ENCODE measurements at regions not wholly inside any gene's neighbourhood (a gene's known extent, or its start where the extent isn't known, plus 50 kb on each side); places are given as distances from the start of the nearest gene placed in this dataset.
"Not testable (repeated sequence)": the region's sequence is repeated elsewhere in the genome, so short reads cannot be mapped to it uniquely, and the experiment has no call there.

- peaks cover 0 to 11% of the 10 kb centered on the region in 2 experiments; a peak in 1 of 4 replicates for H3K4me1 ChIP-seq (ENCODE audit: control insufficient read depth in 1 of 2, insufficient read depth in 2 of 2, low read length in 2 of 2)
- H3K36me3 ChIP-seq (ENCODE audit: control insufficient read depth in 1 of 2, insufficient read depth in 2 of 2, low read length in 2 of 2); DNase-seq (ENCODE audit: low read depth, low spot score); ATAC-seq; RAD21 ChIA-PET (ENCODE audit: low non-redundant PET in 1 of 2, low total read pairs in 2 of 2, uncharacterized antibody in 2 of 2, unreplicated experiment in 2 of 2); H3K9me2 ChIP-seq (ENCODE audit: insufficient read depth); H3K27me3 ChIP-seq (ENCODE audit: insufficient read depth, low read length); H2AFZ ChIP-seq (ENCODE audit: low read depth, low read length, poor library complexity, severe bottlenecking); H3K4me3 ChIP-seq (replicated peaks in 1 of 2; ENCODE audit: low read depth in 1 of 2, low read length in 2 of 2); H3K9me3 ChIP-seq (ENCODE audit: control insufficient read depth in 1 of 2, insufficient read depth in 1 of 2, low read depth in 1 of 2, low read length in 2 of 2); H4K20me1 ChIP-seq (ENCODE audit: insufficient read depth); H3K27ac ChIP-seq (ENCODE audit: low read depth, low read length); intact Hi-C loops (cut with micrococcal nuclease); H3K79me2 ChIP-seq (ENCODE audit: insufficient read depth, low read length); H3K4me2 ChIP-seq (ENCODE audit: low read length); CTCF ChIA-PET; H3K9ac ChIP-seq (ENCODE audit: low read length); POLR2A ChIA-PET: not testable (repeated sequence)
- BruUV-seq (replicated peaks): TSS peak; percentile 10
Observed at GRCh38 chr4:118631321-118632050, 53.7 kb upstream of the METTL14 start.

GRCh38 chr4:118633476-118633875 is 51.7 kb upstream of the METTL14 start:
- H3K27ac ChIP-seq (ENCODE audit: low read depth, low read length); H3K27me3 ChIP-seq (ENCODE audit: insufficient read depth, low read length); RAD21 ChIA-PET (ENCODE audit: low non-redundant PET in 1 of 2, low total read pairs in 2 of 2, uncharacterized antibody in 2 of 2, unreplicated experiment in 2 of 2); H2AFZ ChIP-seq (ENCODE audit: low read depth, low read length, poor library complexity, severe bottlenecking); DNase-seq (ENCODE audit: low read depth, low spot score); H4K20me1 ChIP-seq (ENCODE audit: insufficient read depth); POLR2A ChIA-PET; H3K9ac ChIP-seq (ENCODE audit: low read length); H3K4me2 ChIP-seq (ENCODE audit: low read length); ATAC-seq; H3K4me3 ChIP-seq (replicated peaks in 1 of 2; ENCODE audit: low read depth in 1 of 2, low read length in 2 of 2); BruUV-seq (replicated peaks); H3K9me2 ChIP-seq (ENCODE audit: insufficient read depth); H3K79me2 ChIP-seq (ENCODE audit: insufficient read depth, low read length); intact Hi-C loops (cut with micrococcal nuclease); H3K36me3 ChIP-seq (ENCODE audit: control insufficient read depth in 1 of 2, insufficient read depth in 2 of 2, low read length in 2 of 2); CTCF ChIA-PET; H3K9me3 ChIP-seq (ENCODE audit: control insufficient read depth in 1 of 2, insufficient read depth in 1 of 2, low read depth in 1 of 2, low read length in 2 of 2): not testable (repeated sequence)
- H3K4me1 ChIP-seq (ENCODE audit: control insufficient read depth in 1 of 2, insufficient read depth in 2 of 2, low read length in 2 of 2): peaks cover 0 to 11% of the 10 kb centered on the region in 2 experiments; a peak in 1 of 4 replicates

GRCh38 chr4:118634126-118634875 is 50.9 kb upstream of the METTL14 start:
- ATAC-seq; H3K36me3 ChIP-seq (ENCODE audit: control insufficient read depth in 1 of 2, insufficient read depth in 2 of 2, low read length in 2 of 2); H4K20me1 ChIP-seq (ENCODE audit: insufficient read depth); H2AFZ ChIP-seq (ENCODE audit: low read depth, low read length, poor library complexity, severe bottlenecking); H3K27me3 ChIP-seq (ENCODE audit: insufficient read depth, low read length); H3K9me2 ChIP-seq (ENCODE audit: insufficient read depth); H3K9me3 ChIP-seq (ENCODE audit: control insufficient read depth in 1 of 2, insufficient read depth in 1 of 2, low read depth in 1 of 2, low read length in 2 of 2); RAD21 ChIA-PET (ENCODE audit: low non-redundant PET in 1 of 2, low total read pairs in 2 of 2, uncharacterized antibody in 2 of 2, unreplicated experiment in 2 of 2); H3K4me3 ChIP-seq (replicated peaks in 1 of 2; ENCODE audit: low read depth in 1 of 2, low read length in 2 of 2); CTCF ChIA-PET; H3K4me2 ChIP-seq (ENCODE audit: low read length); H3K4me1 ChIP-seq (ENCODE audit: control insufficient read depth in 1 of 2, insufficient read depth in 2 of 2, low read length in 2 of 2); H3K79me2 ChIP-seq (ENCODE audit: insufficient read depth, low read length); DNase-seq (ENCODE audit: low read depth, low spot score); POLR2A ChIA-PET; H3K27ac ChIP-seq (ENCODE audit: low read depth, low read length); BruUV-seq (replicated peaks); intact Hi-C loops (cut with micrococcal nuclease); H3K9ac ChIP-seq (ENCODE audit: low read length): not testable (repeated sequence)
